GM21381 (cell line): ENCODE measurements at regions not wholly inside any gene's neighbourhood (a gene's known extent, or its start where the extent isn't known, plus 50 kb on each side); places are given as distances from the start of the nearest gene placed in this dataset.
"Not testable (repeated sequence)": the region's sequence is repeated elsewhere in the genome, so short reads cannot be mapped to it uniquely, and the experiment has no call there.

Experiments
- ATAC-seq: cut with Tn5 transposase; IDR thresholded peaks from one replicate; pipeline ENCODE4 v1.9.1; 2021; ENCODE audit warnings: mild to moderate bottlenecking, moderate library complexity; ENCODE audit not compliant: unreplicated experiment

DNA sequence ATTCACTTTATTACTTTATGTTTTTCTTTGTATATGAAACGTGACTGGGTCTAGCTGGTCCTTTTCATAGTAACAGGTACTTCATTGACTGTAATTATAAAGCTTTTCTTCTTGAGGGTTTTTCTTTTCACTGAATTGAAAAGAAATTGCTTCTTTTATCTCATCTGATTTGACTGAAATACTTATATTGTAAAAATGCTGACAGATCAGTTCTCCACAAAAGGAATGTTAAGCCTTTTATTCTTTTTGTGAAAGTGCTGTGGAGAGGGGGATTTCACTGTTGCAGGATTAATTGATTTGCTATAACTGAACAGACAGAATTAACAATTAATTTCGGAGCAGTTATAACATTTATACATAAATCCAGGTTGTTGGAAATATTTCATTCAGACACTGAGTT, 2043.6 kb upstream of the C9orf72 start:
- ATAC-seq, result no peak

DNA sequence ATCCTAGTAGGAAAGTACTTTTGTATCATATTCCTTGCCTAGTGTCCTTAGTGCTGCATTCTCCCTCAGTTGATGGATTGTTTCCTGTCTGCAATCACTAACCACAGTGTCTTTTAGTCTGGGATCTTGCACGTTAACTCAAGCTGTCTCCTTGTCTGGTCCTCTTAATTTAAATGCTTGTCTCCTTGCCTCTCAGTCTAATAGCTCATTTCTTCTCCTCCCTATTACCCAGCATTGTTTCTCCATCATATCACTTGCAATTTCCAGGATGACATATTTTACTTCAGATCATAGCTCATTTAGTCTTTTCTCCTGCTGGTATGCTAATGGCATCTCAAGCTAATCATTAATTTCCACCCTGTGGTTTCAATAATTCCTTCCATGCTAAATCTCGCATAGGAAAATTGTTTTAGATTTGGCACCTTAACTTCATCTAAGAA, 2052.0 kb upstream of the C9orf72 start:
- ATAC-seq, result no peak

DNA sequence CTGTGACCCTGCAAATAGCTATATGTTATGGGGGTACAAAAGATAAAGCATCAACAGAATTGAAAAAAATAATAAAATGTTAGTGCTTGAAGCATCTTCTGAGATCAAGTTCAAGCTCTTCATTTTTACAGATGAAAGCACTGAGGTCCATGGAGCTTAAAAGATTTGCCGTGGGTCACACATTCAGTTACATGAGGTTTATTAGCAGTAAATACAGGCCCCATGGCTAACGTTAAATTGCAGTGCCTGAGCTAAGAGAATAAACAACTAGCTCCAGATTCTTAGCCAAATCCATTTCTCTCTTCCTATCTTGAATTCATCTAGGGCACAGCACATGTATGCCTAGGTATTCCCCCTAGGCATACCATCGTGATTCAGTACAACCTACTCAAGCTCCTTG, 2052.7 kb upstream of the C9orf72 start:
- ATAC-seq, result no peak

DNA sequence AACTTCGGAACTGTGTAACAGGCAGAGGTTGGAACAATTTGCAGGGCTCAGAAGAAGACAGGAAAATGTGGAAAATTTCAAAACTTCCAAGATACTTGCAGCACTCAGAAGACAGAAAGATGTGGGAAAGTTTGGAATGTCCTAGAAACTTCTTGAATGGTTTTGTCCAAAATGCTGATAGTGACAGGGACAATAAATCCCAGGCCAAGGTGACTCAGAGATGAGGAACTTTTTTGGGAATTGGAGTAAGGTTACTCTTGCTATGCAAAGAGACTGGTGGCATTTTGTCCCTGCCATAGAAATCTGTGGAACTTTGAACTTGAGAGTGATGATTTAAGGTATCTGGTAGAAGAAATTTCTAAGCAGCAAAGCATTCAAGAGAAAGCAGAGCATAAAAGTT, 2055.6 kb upstream of the C9orf72 start:
- ATAC-seq, result not testable (repeated sequence)

DNA sequence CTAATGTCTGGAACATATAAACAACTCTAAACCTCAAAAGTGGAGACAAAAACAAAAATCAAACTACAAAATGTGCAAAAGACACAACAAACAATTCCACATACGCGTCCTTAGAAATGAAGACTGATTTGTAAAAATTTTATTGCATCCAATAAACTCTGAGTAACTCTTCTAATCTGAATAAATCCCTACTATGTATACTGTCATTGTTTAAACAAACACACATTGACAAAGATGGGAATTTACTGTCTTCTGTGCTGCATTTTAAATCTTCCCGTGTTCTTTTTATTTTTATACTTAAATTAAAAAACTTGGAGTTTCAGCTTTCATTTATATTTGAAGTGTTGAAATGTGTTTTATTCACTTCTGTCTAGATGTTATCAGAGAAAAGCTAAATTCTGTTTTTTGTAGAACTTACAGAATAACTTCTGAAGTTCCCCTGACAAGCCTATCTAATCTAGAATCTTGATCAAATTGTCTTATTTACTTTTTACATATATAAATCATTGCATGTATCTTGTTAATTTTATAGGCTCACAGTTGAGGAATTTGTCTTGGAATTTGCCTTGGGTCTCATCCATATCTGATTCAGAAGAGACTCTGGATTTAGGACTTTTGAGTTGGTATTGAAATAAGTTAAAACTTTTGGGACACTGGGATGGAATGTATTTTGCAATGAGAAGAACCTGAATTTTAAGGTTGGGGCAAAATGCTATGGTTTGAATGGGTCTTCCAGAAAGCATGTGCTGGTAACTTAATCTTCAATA, 2064.4 kb upstream of the C9orf72 start:
- ATAC-seq, result no peak

DNA sequence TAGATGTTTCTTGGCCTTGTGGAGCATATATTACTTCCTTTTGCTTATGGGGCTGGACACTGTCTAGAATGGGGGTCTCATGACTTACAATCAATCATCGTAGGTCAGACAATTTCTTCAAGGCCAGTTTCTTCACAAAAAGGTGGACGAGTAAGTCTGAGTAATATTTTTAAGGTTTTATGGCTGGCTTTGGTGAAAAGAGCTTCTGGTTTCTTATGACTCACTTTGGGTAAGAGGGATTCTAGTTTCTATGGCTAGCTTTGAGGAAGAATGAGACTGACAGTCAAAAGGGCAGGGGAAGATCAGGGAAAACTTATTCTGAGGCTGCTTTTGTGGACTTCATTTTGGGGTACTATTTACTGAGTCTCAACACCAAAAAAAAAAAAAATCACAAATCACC, 2067.2 kb upstream of the C9orf72 start:
- no peak for ATAC-seq

DNA sequence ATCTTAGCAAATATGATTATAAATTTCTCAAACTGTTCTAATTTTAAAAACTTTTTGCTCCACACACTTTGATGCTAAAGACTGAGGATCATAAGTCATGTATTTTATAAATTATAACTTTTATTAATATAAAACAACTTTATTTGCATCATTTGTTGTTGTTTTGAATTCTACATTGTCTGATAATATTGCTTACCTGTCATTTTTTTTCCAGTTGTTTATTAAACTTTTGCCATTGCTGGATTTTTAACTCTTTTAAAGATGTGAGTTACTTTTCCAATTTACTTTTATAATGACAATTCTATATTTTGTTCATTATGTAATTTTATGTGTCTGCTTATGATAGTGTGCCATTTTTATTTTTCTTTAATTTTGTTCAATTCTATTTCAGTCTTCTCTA, 2071.2 kb upstream of the C9orf72 start:
- ATAC-seq, result no peak

DNA sequence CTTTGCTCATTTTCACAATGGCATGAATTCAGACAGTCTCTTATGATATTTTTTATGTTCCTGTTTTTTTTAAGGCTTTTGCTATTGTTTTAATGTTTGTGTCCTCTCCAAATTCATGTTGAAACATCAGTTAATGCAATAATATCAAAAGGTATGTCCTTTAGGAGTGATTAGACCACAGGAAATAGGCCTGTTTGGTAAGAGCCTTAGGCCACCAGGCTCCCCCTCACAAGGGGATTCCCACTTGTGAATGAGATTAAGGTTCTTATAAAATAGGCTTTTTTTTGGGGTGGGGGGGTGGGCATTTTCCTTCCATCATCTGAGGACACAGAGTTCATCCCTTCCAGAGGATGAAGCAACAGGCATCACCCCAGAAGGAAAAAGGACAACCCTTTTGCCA, 2074.2 kb upstream of the C9orf72 start:
- ATAC-seq, result no peak

DNA sequence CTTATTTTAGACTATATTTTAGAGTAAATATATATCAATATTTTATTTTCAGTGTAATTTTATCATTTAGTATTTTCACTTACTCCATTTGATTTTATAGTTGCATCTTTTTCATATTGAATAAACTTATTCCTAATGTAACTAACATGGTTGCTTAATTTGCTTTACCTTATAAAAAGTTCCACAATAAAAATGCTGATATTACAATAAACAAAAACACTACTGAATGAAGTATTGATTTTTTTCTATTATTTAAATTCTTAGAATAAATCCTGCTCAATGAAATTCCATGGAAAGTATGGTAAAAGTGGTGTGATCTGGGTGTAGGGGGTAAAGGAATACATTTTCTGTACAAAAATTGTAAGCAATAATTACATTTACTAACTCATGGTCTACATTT, 2074.9 kb upstream of the C9orf72 start:
- ATAC-seq, result no peak

DNA sequence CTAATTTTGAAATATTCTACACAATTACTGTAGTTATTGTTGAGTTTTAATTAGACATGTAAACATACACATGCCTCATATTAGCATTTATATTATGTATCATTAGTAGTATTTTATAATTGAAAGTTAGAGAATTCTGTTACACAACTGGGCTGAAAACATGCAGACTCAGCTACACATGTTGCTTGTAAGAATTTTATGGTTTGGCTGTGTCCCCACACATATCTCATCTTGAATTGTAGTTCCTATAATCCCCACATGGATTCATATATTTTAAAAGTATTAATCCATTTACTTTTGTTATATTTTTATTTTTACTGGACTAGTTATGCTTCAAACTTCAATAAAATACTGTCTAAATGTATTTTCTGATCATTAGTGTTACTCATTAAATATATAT, 2075.3 kb upstream of the C9orf72 start:
- no peak for ATAC-seq

DNA sequence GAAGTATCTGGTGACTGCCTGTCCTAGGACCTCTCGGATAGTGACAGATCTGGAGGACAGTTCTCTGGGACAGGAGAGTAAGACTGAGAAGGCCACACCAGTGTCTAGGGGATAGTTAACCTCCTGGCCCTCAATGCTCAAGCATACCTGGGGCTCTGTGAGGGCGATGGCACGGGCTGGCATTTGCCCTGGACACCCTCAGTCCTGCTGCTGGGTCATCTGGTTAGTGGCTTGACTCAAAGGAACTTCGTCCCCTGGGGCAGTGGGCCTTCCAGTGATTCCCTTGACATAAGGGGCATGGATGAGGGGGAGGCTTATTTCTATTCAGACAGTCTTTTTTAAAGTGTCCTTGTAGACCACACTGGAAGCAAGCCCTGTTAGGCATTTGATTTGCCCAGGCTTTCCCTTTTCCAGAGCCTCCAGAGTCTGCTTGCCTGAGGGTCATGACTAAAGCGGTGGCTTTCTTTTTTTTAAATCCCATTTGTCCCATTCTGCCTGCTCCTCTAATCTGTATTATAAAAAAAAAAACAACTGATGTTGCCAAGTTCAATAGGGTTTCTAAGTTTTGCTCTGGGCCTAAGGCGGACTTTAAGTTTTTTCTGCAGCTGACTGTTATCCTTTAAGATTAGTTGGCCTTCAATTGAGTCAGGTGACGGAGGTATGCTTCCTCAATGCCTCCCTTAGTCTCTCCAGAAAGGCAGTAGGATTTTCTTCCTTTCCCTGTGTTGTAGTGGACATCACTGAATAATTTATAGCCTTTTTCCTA, 2083.5 kb upstream of the C9orf72 start:
- ATAC-seq, result no peak

DNA sequence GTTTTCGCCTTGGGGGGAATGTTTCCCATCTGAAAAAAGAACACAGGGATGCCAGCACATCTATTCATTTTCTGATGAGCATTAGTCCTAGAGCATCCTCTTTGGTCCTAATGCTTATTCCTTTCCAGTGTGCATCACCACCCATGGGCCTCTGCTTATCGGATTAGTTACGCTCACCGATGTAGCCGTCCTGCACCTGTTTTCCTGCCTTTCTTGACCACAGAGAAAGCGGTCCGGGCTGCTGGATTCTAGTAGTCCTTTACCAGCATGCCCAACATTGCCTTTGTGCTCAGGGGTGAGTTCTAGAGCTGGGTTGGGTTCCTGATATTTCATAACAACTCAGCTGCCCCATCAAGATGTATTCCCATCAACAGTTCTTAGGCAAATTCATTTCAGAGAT, 2084.5 kb upstream of the C9orf72 start:
- no peak for ATAC-seq

DNA sequence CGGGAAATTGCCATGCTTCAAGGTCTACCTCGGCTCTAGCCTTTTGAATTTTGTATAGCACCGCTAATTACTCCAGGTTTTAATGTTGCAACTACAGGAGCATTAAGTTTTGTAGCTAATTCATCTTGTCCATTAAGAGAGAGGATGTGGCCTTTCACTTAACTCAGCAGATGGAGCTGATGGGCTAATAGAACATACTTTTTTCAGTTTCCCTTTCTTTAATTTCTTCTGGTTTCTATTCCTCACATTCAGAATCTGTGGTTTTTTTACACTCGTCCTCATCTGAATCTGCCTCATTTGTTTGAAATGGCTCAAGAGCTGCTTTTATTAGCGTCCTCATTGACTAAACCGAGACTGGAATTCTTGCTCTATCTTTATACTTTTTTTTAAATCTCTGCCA, 2085.7 kb upstream of the C9orf72 start:
- ATAC-seq, result no peak

DNA sequence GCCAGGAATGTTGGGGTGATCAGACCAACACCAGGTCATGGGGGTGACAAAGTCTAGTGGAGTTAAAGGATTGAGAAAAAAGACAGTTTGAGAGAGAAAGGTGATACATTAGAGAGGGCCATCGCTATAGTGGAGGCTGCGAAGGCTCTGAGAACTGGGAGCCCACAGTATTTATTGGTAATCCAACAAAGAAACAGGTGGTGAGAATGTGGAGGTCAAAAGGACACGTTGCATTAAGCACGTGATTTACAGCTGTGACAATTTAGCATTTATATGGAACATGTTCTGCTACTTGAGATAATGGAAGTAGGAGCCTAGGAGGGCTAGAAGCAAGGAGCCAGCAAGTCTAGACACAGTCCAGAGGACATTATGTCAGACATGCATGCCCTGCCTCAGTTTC, 2086.5 kb upstream of the C9orf72 start:
- no peak for ATAC-seq

DNA sequence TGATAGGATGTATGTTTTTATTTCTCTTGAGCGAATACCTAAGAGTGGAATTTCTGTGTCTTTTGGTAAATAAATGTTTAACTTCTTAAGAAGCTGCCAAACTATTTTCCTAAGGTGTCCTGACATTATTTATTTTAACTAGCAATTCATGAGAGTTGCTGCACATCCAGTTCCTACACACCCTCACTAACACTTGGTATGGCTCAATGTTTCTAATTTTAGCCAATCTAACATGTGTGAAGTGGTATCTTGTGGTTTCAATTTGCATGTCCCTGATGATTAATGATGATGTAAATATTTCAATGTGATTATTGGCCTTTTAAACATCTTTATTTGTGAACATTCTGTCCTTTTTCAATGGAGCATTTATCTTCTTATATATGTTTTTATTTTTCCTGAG, 2095.5 kb upstream of the C9orf72 start:
- no peak for ATAC-seq

DNA sequence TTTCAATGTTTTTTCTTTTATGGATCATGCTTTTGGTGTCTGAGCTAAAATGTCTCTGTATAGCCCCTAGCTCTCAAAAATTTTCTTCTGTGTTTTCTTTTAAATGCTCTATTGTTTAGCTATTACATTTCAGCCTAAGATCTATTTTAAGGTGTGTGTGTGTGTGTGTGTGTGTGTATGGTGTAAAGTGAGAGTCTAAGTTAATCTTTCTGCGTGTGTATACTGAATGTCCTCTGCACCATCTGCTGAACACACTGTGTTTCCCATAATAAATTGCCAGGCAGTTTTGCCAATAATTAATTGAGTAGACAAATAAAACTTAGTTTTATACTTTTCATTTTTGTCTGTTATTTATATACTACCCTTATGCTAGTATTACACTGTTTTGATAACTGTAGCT, 2096.3 kb upstream of the C9orf72 start:
- ATAC-seq, result no peak

DNA sequence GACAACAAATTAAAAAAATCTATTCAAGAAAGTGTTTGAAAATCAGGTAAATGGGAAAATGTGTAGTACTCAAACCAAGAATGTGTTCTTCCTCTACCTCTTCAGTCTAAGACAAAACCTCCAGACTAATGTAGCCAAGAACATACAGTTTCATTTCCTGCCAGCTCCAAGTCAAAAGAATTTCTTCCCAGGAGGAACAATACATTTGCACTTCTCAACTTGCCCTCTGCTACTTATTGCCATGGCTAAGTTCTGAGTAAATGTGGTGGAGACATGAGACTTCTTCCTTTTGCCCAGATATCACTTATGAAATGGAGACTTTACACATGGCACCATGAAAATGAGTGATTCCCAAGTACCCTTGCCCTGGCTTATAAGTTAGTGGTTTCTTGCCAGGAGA, 2112.2 kb upstream of the C9orf72 start:
- no peak for ATAC-seq

DNA sequence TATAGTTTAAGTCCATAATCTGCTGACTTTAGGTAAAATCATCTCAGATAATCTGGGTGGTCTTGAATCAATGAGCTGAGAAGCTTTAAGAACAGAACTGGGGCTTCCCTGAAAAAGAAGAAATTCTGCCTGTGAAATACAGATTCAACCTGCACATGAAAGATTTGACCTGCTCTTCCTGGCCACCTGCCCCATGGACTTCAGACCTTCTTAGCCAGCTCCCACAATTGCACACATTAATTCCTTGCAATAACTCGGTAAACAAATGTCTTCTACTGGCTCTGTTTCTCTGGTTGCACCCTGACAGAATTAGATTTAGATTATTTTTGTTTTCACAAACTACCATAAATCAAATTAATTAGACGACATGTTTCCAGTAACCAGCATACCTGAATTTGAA, 2117.9 kb upstream of the C9orf72 start:
- no peak for ATAC-seq

DNA sequence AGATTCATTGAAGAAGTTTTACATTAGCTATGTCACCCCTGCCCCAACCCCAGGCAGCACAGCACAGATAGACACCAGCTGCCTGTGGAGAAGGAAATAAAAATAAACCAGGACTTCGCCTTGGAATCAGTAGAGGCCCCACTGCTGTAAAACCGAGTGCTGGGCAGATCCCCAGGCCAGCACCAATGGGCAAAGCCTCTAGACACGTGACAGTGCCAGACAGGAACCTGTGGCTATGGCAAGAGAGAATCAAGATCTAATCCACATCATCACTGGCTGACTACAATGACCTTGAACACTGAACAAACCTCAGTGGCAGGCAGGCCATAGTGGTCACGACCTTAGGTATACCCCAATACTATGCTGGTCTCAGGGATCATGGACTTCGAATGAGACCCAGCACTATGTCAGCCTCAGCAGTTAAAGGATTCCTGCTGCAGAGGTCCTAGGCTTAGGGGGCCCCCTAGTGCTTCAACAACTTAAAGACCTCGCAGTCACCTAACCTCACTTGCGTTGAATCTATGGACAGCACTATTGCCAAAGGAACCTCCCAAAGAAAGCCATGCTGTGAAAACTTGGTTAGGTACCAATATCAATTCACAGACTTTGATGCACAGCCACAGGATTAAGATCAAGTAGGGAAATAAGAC, 2118.6 kb upstream of the C9orf72 start:
- ATAC-seq, result no peak

DNA sequence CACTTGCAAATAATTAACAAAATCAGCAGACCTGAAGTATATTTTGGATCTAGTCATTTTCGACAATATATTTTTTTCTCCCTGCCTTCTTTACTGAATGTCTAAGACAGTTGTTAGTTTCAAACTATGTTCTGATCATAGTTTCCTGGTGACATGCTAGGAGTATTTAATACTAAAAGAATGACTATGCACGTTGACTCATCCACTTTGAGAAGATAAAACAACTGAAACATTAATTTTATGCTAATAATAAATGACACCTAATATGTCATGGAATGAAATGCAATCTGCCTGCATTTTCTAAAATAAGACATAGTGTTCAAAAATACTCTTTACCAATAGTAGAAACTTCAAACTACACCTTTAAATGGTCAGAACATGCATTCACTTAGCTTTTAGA, 2123.7 kb upstream of the C9orf72 start:
- no peak for ATAC-seq

DNA sequence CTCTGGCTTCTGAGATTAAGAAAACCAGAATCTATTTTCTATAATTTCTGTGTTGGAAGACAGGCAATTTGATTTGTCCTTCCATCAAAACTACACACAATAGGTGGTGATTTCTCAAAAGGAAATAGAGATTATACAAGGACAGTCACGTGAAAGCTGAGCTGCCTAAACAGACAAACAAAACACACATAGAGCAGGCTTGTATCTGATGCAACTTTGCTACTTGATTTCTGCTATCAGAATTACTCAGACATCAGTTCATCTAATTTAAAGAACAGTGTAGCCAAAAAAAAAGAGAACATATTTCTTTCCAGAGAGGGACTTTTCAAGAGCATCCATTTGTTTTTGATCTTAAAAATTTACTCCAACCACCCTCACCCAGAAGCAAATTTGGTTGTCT, 2128.3 kb upstream of the C9orf72 start:
- no peak for ATAC-seq

DNA sequence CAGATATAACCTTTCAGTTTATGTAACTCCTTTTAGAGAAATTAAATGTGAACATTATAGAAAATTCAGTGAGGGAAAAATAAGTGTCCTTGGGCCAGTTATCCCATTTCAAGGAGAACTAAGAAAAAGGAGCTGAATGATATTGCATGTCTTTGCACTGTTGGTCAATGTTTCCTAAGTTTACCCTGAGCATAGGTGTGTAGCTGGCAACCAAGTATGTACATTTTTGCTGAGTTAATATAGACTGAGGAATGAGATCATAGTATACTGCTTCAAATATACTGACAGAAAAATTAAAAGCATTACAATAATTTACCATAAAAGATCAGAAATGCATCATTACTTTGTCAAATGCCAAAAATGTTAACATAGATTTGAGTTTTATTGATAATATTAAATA, 2128.7 kb upstream of the C9orf72 start:
- ATAC-seq, result no peak
